ENCODE measurements at regions not wholly inside any gene's neighbourhood (a gene's known extent, or its start where the extent isn't known, plus 50 kb on each side); places are given as distances from the start of the nearest gene placed in this dataset.
"Not testable (repeated sequence)": the region's sequence is repeated elsewhere in the genome, so short reads cannot be mapped to it uniquely, and the experiment has no call there.

GRCh38 chr17:72573492-72573801, 452.6 kb downstream of the SOX9 start:
- not testable (repeated sequence) for DNase-seq (ENCODE audit: low spot score)

GRCh38 chr17:72574675-72575510, 454.1 kb downstream of the SOX9 start:
- no peak for DNase-seq (ENCODE audit: low spot score)

- DNase-seq (ENCODE audit: low spot score), result no peak
These were observed 454.9 kb downstream of the SOX9 start for GRCh38 chr17:72575542-72576233.

- DNase-seq (ENCODE audit: low spot score), result no peak
These were observed 455.5 kb downstream of the SOX9 start for GRCh38 chr17:72576289-72576759.

GRCh38 chr17:72578817-72579470, 458.1 kb downstream of the SOX9 start:
- DNase-seq (ENCODE audit: low spot score), result no peak

GRCh38 chr17:72579990-72580320, 459.1 kb downstream of the SOX9 start:
- DNase-seq (ENCODE audit: low spot score), result no peak

- peak; percentile 61 for DNase-seq (ENCODE audit: low spot score)
These were observed 459.7 kb downstream of the SOX9 start for GRCh38 chr17:72580321-72581127.

- no peak for DNase-seq (ENCODE audit: low spot score)
These were observed 466.3 kb downstream of the SOX9 start for GRCh38 chr17:72587156-72587555.

- DNase-seq (ENCODE audit: low spot score), result no peak
These were observed 467.1 kb downstream of the SOX9 start for GRCh38 chr17:72587773-72588511.

- no peak for DNase-seq (ENCODE audit: low spot score)
These were observed 467.7 kb downstream of the SOX9 start for GRCh38 chr17:72588561-72588960.

- DNase-seq (ENCODE audit: low spot score), result peak; percentile 85
These were observed 468.1 kb downstream of the SOX9 start for GRCh38 chr17:72588961-72589360.

- DNase-seq (ENCODE audit: low spot score), result no peak
These were observed 469.6 kb downstream of the SOX9 start for GRCh38 chr17:72590382-72590781.

- DNase-seq (ENCODE audit: low spot score), result no peak
These were observed 470.1 kb downstream of the SOX9 start for GRCh38 chr17:72590882-72591281.

GRCh38 chr17:72591289-72592241, 470.7 kb downstream of the SOX9 start:
- DNase-seq (ENCODE audit: low spot score), result no peak

GRCh38 chr17:72592242-72592966, 471.6 kb downstream of the SOX9 start:
- peak; percentile 78 for DNase-seq (ENCODE audit: low spot score)

GRCh38 chr17:72592967-72593325, 472.1 kb downstream of the SOX9 start:
- no peak for DNase-seq (ENCODE audit: low spot score)

GRCh38 chr17:72594248-72594647, 473.4 kb downstream of the SOX9 start:
- no peak for DNase-seq (ENCODE audit: low spot score)
